ENCODE measurements at regions not wholly inside any gene's neighbourhood (a gene's known extent, or its start where the extent isn't known, plus 50 kb on each side); places are given as distances from the start of the nearest gene placed in this dataset.

GRCh38 chr5:89722538-89722937 is 687.0 kb downstream of the CETN3 start:
- Histone ChIP-seq H3K4me1 (ENCODE audit: insufficient read depth) (peaks cover 17% of the 10 kb centered on the region), H3K4me2 (ENCODE audit: unreplicated experiment) (no peak overlapping the region), H3K27ac (no peak overlapping the region), H3K9me2 (ENCODE audit: insufficient read depth) (no peaks in the 10 kb centered on the region), H3F3A (ENCODE audit: insufficient read depth) (no peaks in the 10 kb centered on the region), H3K79me2 (ENCODE audit: insufficient read depth) (no peaks in the 10 kb centered on the region), H3K9me3 (ENCODE audit: low read depth) (no peaks in the 10 kb centered on the region), H3K27me3 (replicated peaks; ENCODE audit: insufficient read depth) (no peaks in the 10 kb centered on the region), H3K9ac (no peak overlapping the region), H3K36me3 (ENCODE audit: low read depth) (no peaks in the 10 kb centered on the region), H2AFZ (no peak overlapping the region), H4K20me1 (ENCODE audit: insufficient read depth) (no peaks in the 10 kb centered on the region), H3K4me3 (no peak overlapping the region)
- no peak for DNase-seq
- TF ChIP-seq EZH2 (IDR thresholded peaks at IDR 0.05; ENCODE audit: insufficient read depth, poor library complexity, severe bottlenecking): no peak
- TF ChIP-seq EZH2phosphoT487 (IDR thresholded peaks at IDR 0.05; ENCODE audit: insufficient read depth, low read depth): no peak
- in situ Hi-C loops (cut with MboI): no loop called here
- WGBS, 2 experiments (ENCODE audit: low coverage in 1 of 2, low lambda C conversion rate in 2 of 2, missing lambda C conversion rate in 2 of 2): 93 to 94% methylated on average over 4 of the region's 4 CpGs

- Histone ChIP-seq H3K4me3 (no peak overlapping the region), H3K9ac (no peak overlapping the region), H4K20me1 (ENCODE audit: insufficient read depth) (no peaks in the 10 kb centered on the region), H3K4me1 (ENCODE audit: insufficient read depth) (peaks cover 17% of the 10 kb centered on the region), H2AFZ (no peak overlapping the region), H3K9me2 (ENCODE audit: insufficient read depth) (no peaks in the 10 kb centered on the region), H3K4me2 (ENCODE audit: unreplicated experiment) (no peak overlapping the region), H3K27me3 (replicated peaks; ENCODE audit: insufficient read depth) (no peaks in the 10 kb centered on the region), H3K9me3 (ENCODE audit: low read depth) (no peaks in the 10 kb centered on the region), H3K27ac (no peak overlapping the region), H3K36me3 (ENCODE audit: low read depth) (no peaks in the 10 kb centered on the region), H3F3A (ENCODE audit: insufficient read depth) (no peaks in the 10 kb centered on the region), H3K79me2 (ENCODE audit: insufficient read depth) (no peaks in the 10 kb centered on the region)
- no peak for DNase-seq
- in situ Hi-C loops (cut with MboI): no loop called here
- TF ChIP-seq EZH2 (IDR thresholded peaks at IDR 0.05; ENCODE audit: insufficient read depth, poor library complexity, severe bottlenecking) (no peak), EZH2phosphoT487 (IDR thresholded peaks at IDR 0.05; ENCODE audit: insufficient read depth, low read depth) (no peak)
Observed at GRCh38 chr5:89721931-89722330, 687.6 kb downstream of the CETN3 start.

GRCh38 chr5:89721353-89721752 is 688.2 kb downstream of the CETN3 start:
- Histone ChIP-seq H3K4me1 (ENCODE audit: insufficient read depth) (peaks cover 17% of the 10 kb centered on the region), H3K4me3 (no peak overlapping the region), H2AFZ (no peak overlapping the region), H3K9me2 (ENCODE audit: insufficient read depth) (no peaks in the 10 kb centered on the region), H3F3A (ENCODE audit: insufficient read depth) (no peaks in the 10 kb centered on the region), H3K27me3 (replicated peaks; ENCODE audit: insufficient read depth) (no peaks in the 10 kb centered on the region), H3K9ac (no peak overlapping the region), H4K20me1 (ENCODE audit: insufficient read depth) (no peaks in the 10 kb centered on the region), H3K36me3 (ENCODE audit: low read depth) (no peaks in the 10 kb centered on the region), H3K4me2 (ENCODE audit: unreplicated experiment) (no peak overlapping the region), H3K79me2 (ENCODE audit: insufficient read depth) (no peaks in the 10 kb centered on the region), H3K27ac (no peak overlapping the region), H3K9me3 (ENCODE audit: low read depth) (no peaks in the 10 kb centered on the region)
- TF ChIP-seq EZH2 (IDR thresholded peaks at IDR 0.05; ENCODE audit: insufficient read depth, poor library complexity, severe bottlenecking): no peak
- TF ChIP-seq EZH2phosphoT487 (IDR thresholded peaks at IDR 0.05; ENCODE audit: insufficient read depth, low read depth): no peak
- in situ Hi-C loops (cut with MboI): no loop called here
- DNase-seq: no peak
- WGBS, 2 experiments (ENCODE audit: low coverage in 1 of 2, low lambda C conversion rate in 2 of 2, missing lambda C conversion rate in 2 of 2): 56 to 77% methylated on average over 2 of the region's 2 CpGs

GRCh38 chr5:89712134-89712700 is 697.3 kb downstream of the CETN3 start:
- H3K27ac ChIP-seq: no peak overlapping the region
- no peak for DNase-seq
- no peak overlapping the region for H2AFZ ChIP-seq
- H3F3A ChIP-seq (ENCODE audit: insufficient read depth): no peaks in the 10 kb centered on the region
- no peak overlapping the region for H3K4me3 ChIP-seq
- H3K9me3 ChIP-seq (ENCODE audit: low read depth): no peaks in the 10 kb centered on the region
- no peaks in the 10 kb centered on the region for H3K36me3 ChIP-seq (ENCODE audit: low read depth)
- in situ Hi-C loops (cut with MboI): no loop called here
- H3K9me2 ChIP-seq (ENCODE audit: insufficient read depth): no peaks in the 10 kb centered on the region
- 86 to 88% methylated on average over 3 of the region's 3 CpGs for WGBS, 2 experiments (ENCODE audit: low coverage in 1 of 2, low lambda C conversion rate in 2 of 2, missing lambda C conversion rate in 2 of 2)
- no peaks in the 10 kb centered on the region for H3K79me2 ChIP-seq (ENCODE audit: insufficient read depth)
- no peaks in the 10 kb centered on the region for H3K4me1 ChIP-seq (ENCODE audit: insufficient read depth)
- H4K20me1 ChIP-seq (ENCODE audit: insufficient read depth): no peaks in the 10 kb centered on the region
- no peak overlapping the region for H3K4me2 ChIP-seq (ENCODE audit: unreplicated experiment)
- no peaks in the 10 kb centered on the region for H3K27me3 ChIP-seq (replicated peaks; ENCODE audit: insufficient read depth)
- H3K9ac ChIP-seq: no peak overlapping the region
- TF ChIP-seq EZH2phosphoT487 (IDR thresholded peaks at IDR 0.05; ENCODE audit: insufficient read depth, low read depth) (no peak), EZH2 (IDR thresholded peaks at IDR 0.05; ENCODE audit: insufficient read depth, poor library complexity, severe bottlenecking) (no peak)

- WGBS, 2 experiments (ENCODE audit: low coverage in 1 of 2, low lambda C conversion rate in 2 of 2, missing lambda C conversion rate in 2 of 2): 33 to 39% methylated on average over 1 of the region's 1 CpG
- TF ChIP-seq EZH2 (IDR thresholded peaks at IDR 0.05; ENCODE audit: insufficient read depth, poor library complexity, severe bottlenecking) (no peak), EZH2phosphoT487 (IDR thresholded peaks at IDR 0.05; ENCODE audit: insufficient read depth, low read depth) (no peak)
- H2AFZ ChIP-seq: no peak overlapping the region
Observed at GRCh38 chr5:89711526-89711925, 698.0 kb downstream of the CETN3 start.

More at GRCh38 chr5:89711526-89711925, 698.0 kb downstream of the CETN3 start:
- no peak overlapping the region for H3K4me3 ChIP-seq
- no peaks in the 10 kb centered on the region for H3K9me2 ChIP-seq (ENCODE audit: insufficient read depth)
- H3K9me3 ChIP-seq (ENCODE audit: low read depth): no peaks in the 10 kb centered on the region
- in situ Hi-C loops (cut with MboI): no loop called here
- H3F3A ChIP-seq (ENCODE audit: insufficient read depth): no peaks in the 10 kb centered on the region
- no peak overlapping the region for H3K27ac ChIP-seq
- DNase-seq: no peak
- H3K27me3 ChIP-seq (replicated peaks; ENCODE audit: insufficient read depth): no peaks in the 10 kb centered on the region
- no peak overlapping the region for H3K9ac ChIP-seq
- H4K20me1 ChIP-seq (ENCODE audit: insufficient read depth): no peaks in the 10 kb centered on the region
- H3K36me3 ChIP-seq (ENCODE audit: low read depth): no peaks in the 10 kb centered on the region
- no peak overlapping the region for H3K4me2 ChIP-seq (ENCODE audit: unreplicated experiment)
- H3K79me2 ChIP-seq (ENCODE audit: insufficient read depth): no peaks in the 10 kb centered on the region
- 0 out of 2 replicates have a peak, but pooled peaks cover 6% of the 10 kb centered on the region for H3K4me1 ChIP-seq (ENCODE audit: insufficient read depth)
